HepG2 (cell line): ENCODE measurements at regions not wholly inside any gene's neighbourhood (a gene's known extent, or its start where the extent isn't known, plus 50 kb on each side); places are given as distances from the start of the nearest gene placed in this dataset.

ENCODE experiments used
- ATAC-seq: fragments of 200-7000 bp; cut with Tn5 transposase; 3 replicates; pipeline ENCODE4 v1.9.1; 2020; ENCODE audit warnings: mild to moderate bottlenecking, moderate library complexity
- BruUV-seq: library from RNA; stranded (reverse); fragments of 400-500 nt; replicated peaks from 2 replicates; lab custom pipeline; 2021; lab: Mats Ljungman, UMichigan
- CTCF ChIA-PET: fragments of 300-600 bp; formaldehyde crosslinking; extraction: SDS; loops from one replicate; lab custom pipeline; 2021; ENCODE audit warnings: low total read pairs, inconsistent platforms, low intra/inter-chr PET ratio; lab: Yijun Ruan, JAX
- POLR2A ChIA-PET: fragments of 350-600 bp; sonication (Branson Sonifier 250); formaldehyde crosslinking; loops from one replicate; lab custom pipeline; 2020; ENCODE audit warnings: antibody characterized with exemption, inconsistent platforms; lab: Yijun Ruan, JAX
- DNase-seq: peaks from one replicate; pipeline ENCODE4 v3.0.0-alpha.2; 2015; ENCODE audit warnings: low spot score
- FAIRE-seq: peaks from 3 replicates; lab custom pipeline; 2011; peaks lifted over from hg19 to GRCh38; lab: Jason Lieb, UNC
- H2AFZ ChIP-seq: one replicate; pipeline ENCODE4 v1.6.1; 2011; ENCODE audit warnings: low read length, inconsistent platforms
- H3K27ac ChIP-seq: fragments of 300-600 bp; 3 replicates; pipeline ENCODE4 v1.8.0; 2011; ENCODE audit warnings: mixed run types, mild to moderate bottlenecking, mixed read lengths, low read length, inconsistent platforms; ENCODE audit not compliant: insufficient read depth; ENCODE audit errors: extremely low read length
- H3K27me3 ChIP-seq, 2 experiments: fragments of 200-600 bp in 1 of 2; 2 replicates in 1 of 2; 3 replicates in 1 of 2; pipeline versions ENCODE4 v1.6.0 to v1.8.0; 2011; ENCODE audit warnings: low read length in 2 of 2, mild to moderate bottlenecking in 2 of 2, moderate library complexity in 2 of 2, inconsistent platforms in 1 of 2; ENCODE audit not compliant: insufficient read depth in 2 of 2, control insufficient read depth in 1 of 2
- H3K36me3 ChIP-seq, 2 experiments: fragments of 200-600 bp in 1 of 2; replicated peaks in 1 of 2; 2 replicates in 1 of 2; 3 replicates in 1 of 2; pipeline versions ENCODE4 v1.5.1 to v1.8.0; 2011; ENCODE audit warnings: low read length in 2 of 2, inconsistent platforms in 1 of 2; ENCODE audit not compliant: insufficient read depth in 2 of 2, control insufficient read depth in 1 of 2
- H3K4me1 ChIP-seq: 2 replicates; pipeline ENCODE4 v1.5.1; 2012; ENCODE audit warnings: low read length, inconsistent platforms; ENCODE audit not compliant: insufficient read depth
- H3K4me2 ChIP-seq: 2 replicates; pipeline ENCODE4 v1.6.0; 2011; ENCODE audit warnings: low read depth, low read length, inconsistent platforms
- H3K4me3 ChIP-seq, 3 experiments: fragments of 200-600 bp in 1 of 3; sonication (generic), shearing (Covaris generic) in 1 of 3; replicated peaks in 1 of 3; 2 replicates each; pipeline ENCODE4 v1.5.1; 2011 to 2016; ENCODE audit warnings: low read length in 3 of 3, inconsistent platforms in 2 of 3, low read depth in 2 of 3, mild to moderate bottlenecking in 2 of 3, control low read depth in 1 of 3, mixed read lengths in 1 of 3; ENCODE audit not compliant: insufficient read depth in 1 of 3
- H3K79me2 ChIP-seq: one replicate; pipeline ENCODE4 v1.6.1; 2011; ENCODE audit warnings: low read length, inconsistent platforms; ENCODE audit not compliant: insufficient read depth
- H3K9ac ChIP-seq: 2 replicates; pipeline ENCODE4 v1.6.0; 2011; ENCODE audit warnings: mild to moderate bottlenecking, low read depth, low read length, inconsistent platforms; ENCODE audit not compliant: insufficient read depth
- H3K9me3 ChIP-seq: 2 replicates; pipeline ENCODE4 v1.5.1; 2012; ENCODE audit warnings: mild to moderate bottlenecking, low read length
- H4K20me1 ChIP-seq: 2 replicates; pipeline ENCODE4 v1.6.0; 2011; ENCODE audit warnings: inconsistent platforms, mild to moderate bottlenecking, low read length, moderate library complexity; ENCODE audit not compliant: insufficient read depth
- DR1 ChIP-seq: sonication (generic); formaldehyde crosslinking; IDR thresholded peaks from 2 replicates; pipeline ENCODE4 v1.8.0; 2021; ENCODE audit warnings: mild to moderate bottlenecking, missing genetic modification reagents, inconsistent platforms
- KDM5B ChIP-seq: sonication (generic); formaldehyde crosslinking; IDR thresholded peaks from 2 replicates; pipeline ENCODE4 v1.4.0; 2020; ENCODE audit warnings: missing genetic modification reagents, mild to moderate bottlenecking, borderline replicate concordance
- RARG ChIP-seq: sonication (generic); formaldehyde crosslinking; IDR thresholded peaks from 2 replicates; pipeline ENCODE4 v1.4.0; 2020; ENCODE audit warnings: low read depth, mild to moderate bottlenecking, missing genetic modification reagents
- SAFB2 ChIP-seq: sonication (generic); formaldehyde crosslinking; IDR thresholded peaks from 2 replicates; pipeline ENCODE4 v1.5.1; 2020; ENCODE audit warnings: missing genetic modification reagents, low read depth, mild to moderate bottlenecking, borderline replicate concordance
- SP4 ChIP-seq: sonication (generic); formaldehyde crosslinking; IDR thresholded peaks from 2 replicates; pipeline ENCODE4 v1.8.1; 2023; ENCODE audit warnings: mild to moderate bottlenecking, missing genetic modification reagents
- ZKSCAN1 ChIP-seq: fragments of 150-350 bp; IDR thresholded peaks from 2 replicates; pipeline ENCODE4 v1.6.1; 2014; ENCODE audit warnings: low read length
- ZNF12 ChIP-seq: sonication (generic); formaldehyde crosslinking; IDR thresholded peaks from 2 replicates; pipeline ENCODE4 v1.5.0; 2020; ENCODE audit warnings: missing genetic modification reagents
- ZNF333 ChIP-seq: sonication (generic); formaldehyde crosslinking; IDR thresholded peaks from 2 replicates; pipeline ENCODE4 v1.4.0; 2020; ENCODE audit warnings: mild to moderate bottlenecking, missing genetic modification reagents, borderline replicate concordance
- ZNF605 ChIP-seq: sonication (generic); formaldehyde crosslinking; IDR thresholded peaks from 2 replicates; pipeline ENCODE4 v1.8.0; 2022; ENCODE audit warnings: mild to moderate bottlenecking, missing genetic modification reagents
- WGBS: methylation state at CpG from one replicate; pipeline ENCODE4 v1.1.6; 2017; ENCODE audit warnings: low lambda C conversion rate; 5-methylcytosine and 5-hydroxymethylcytosine counted together
- in situ Hi-C: cut with HindIII; loops from 2 replicates; pipeline ENCODE4 v1.10.0; 2017; ENCODE audit warnings: low pct_unique_long_range_greater_than_20kb; ENCODE audit not compliant: extremely low pct_ligation_motif_present
- intact Hi-C: fragments of 100-400 bp; cut with micrococcal nuclease; formaldehyde crosslinking; loops from one replicate; pipeline ENCODE4 v1.10.0; 2022; ENCODE audit not compliant: unreplicated experiment
- TF ChIP-seq, protein P1 (sequence below): sonication (generic); formaldehyde crosslinking; IDR thresholded peaks from 2 replicates; pipeline ENCODE4 v1.4.0; 2020; ENCODE audit warnings: missing genetic modification reagents, mild to moderate bottlenecking, borderline replicate concordance
- TF ChIP-seq, protein P2 (sequence below): sonication (generic); formaldehyde crosslinking; IDR thresholded peaks from 2 replicates; pipeline ENCODE4 v1.8.0; 2022; ENCODE audit warnings: missing genetic modification reagents, low read depth, mild to moderate bottlenecking, borderline replicate concordance
- TF ChIP-seq, protein P3 (sequence below): IDR thresholded peaks from 2 replicates; pipeline ENCODE4 v1.6.1; 2012; ENCODE audit warnings: low read length, improper control_type of control experiment
- TF ChIP-seq, protein P4 (sequence below): sonication (generic); formaldehyde crosslinking; IDR thresholded peaks from 2 replicates; pipeline ENCODE4 v1.5.0; 2020; ENCODE audit warnings: missing genetic modification reagents

DNA sequence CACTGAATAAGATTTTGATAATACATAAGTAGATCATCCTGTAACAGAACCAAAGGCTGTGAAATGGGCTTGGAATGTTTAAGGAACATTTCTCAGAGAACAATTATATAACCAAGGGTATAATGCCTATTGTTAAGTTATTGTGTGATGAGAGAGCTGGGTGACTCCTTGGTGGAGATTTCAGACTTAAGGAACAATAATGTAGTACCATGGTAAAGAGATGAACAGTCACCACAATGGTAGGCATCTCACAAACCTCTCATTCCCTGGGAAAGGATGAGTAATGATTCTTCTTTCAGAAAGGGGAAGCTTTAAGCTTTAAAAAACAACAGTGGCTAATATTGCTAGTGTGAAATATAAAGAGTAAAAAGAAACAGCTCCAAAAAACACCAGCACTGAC, 147.4 kb downstream of the TRIM36 start:
- no peak overlapping the region for H3K4me2 ChIP-seq
- POLR2A ChIA-PET = no interaction called here
- TF ChIP-seq, protein P1, sequence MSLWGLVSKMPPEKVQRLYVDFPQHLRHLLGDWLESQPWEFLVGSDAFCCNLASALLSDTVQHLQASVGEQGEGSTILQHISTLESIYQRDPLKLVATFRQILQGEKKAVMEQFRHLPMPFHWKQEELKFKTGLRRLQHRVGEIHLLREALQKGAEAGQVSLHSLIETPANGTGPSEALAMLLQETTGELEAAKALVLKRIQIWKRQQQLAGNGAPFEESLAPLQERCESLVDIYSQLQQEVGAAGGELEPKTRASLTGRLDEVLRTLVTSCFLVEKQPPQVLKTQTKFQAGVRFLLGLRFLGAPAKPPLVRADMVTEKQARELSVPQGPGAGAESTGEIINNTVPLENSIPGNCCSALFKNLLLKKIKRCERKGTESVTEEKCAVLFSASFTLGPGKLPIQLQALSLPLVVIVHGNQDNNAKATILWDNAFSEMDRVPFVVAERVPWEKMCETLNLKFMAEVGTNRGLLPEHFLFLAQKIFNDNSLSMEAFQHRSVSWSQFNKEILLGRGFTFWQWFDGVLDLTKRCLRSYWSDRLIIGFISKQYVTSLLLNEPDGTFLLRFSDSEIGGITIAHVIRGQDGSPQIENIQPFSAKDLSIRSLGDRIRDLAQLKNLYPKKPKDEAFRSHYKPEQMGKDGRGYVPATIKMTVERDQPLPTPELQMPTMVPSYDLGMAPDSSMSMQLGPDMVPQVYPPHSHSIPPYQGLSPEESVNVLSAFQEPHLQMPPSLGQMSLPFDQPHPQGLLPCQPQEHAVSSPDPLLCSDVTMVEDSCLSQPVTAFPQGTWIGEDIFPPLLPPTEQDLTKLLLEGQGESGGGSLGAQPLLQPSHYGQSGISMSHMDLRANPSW (CRISPR knock-in tag) = no peak
- TF ChIP-seq SAFB2 (CRISPR knock-in tag) = no peak
- no peak for TF ChIP-seq ZKSCAN1
- no peak for TF ChIP-seq ZNF333 (CRISPR knock-in tag)
- TF ChIP-seq DR1 (CRISPR knock-in tag) = no peak
- TF ChIP-seq SP4 (CRISPR knock-in tag) = no peak
- no peak for TF ChIP-seq RARG (CRISPR knock-in tag)
- intact Hi-C loops = no loop called here
- in situ Hi-C loops = no loop called here
- H2AFZ ChIP-seq = no peak overlapping the region
- no peaks in the 10 kb centered on the region for H3K27me3 ChIP-seq
- FAIRE-seq (no peak), DNase-seq (no peak), ATAC-seq (no peak)
- H3K79me2 ChIP-seq = no peaks in the 10 kb centered on the region
- no peaks in the 10 kb centered on the region for H3K36me3 ChIP-seq
- CTCF ChIA-PET = no interaction called here
- BruUV-seq = no TSS peak
- H3K9me3 ChIP-seq = no peaks in the 10 kb centered on the region
- H3K4me3 ChIP-seq = no peak overlapping the region
- H3K9ac ChIP-seq = no peak overlapping the region
- no peaks in the 10 kb centered on the region for H3K4me1 ChIP-seq
- no peaks in the 10 kb centered on the region for H4K20me1 ChIP-seq
- H3K27ac ChIP-seq = no peak overlapping the region

DNA sequence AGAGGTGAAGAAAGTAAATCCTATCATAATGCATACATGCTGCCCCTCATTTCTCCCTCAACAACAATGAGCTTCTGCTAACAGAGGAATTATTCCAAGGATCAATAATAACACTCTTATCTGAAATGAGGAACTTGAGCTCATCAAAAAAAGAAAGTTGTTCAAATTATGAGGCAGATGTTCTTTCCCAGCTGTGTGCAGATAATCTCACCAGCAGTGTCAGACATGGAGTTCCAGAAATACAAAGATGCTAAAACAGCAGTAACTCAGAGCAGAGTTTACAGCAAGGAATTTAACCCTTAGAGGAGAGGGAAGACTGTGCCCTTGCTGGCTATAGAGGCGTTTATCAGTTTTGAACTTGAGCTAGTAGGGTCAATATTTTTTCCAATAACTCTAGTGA, 153.1 kb downstream of the TRIM36 start:
- FAIRE-seq = no peak
- POLR2A ChIA-PET = no interaction called here
- BruUV-seq = no TSS peak
- Histone ChIP-seq H3K79me2 (no peaks in the 10 kb centered on the region), H3K4me1 (no peaks in the 10 kb centered on the region), H4K20me1 (no peaks in the 10 kb centered on the region), H3K9me3 (no peaks in the 10 kb centered on the region), H3K36me3 (no peaks in the 10 kb centered on the region), H3K9ac (no peak overlapping the region), H3K4me3 (no peak overlapping the region), H3K27me3 (no peaks in the 10 kb centered on the region; a peak in 1 of 5 replicates), H2AFZ (no peak overlapping the region), H3K27ac (no peak overlapping the region), H3K4me2 (no peak overlapping the region)
- intact Hi-C loops = no loop called here
- ATAC-seq = no peak
- TF ChIP-seq ZNF605 (CRISPR knock-in tag) (no peak), ZNF12 (CRISPR knock-in tag) (no peak), KDM5B (no peak)
- TF ChIP-seq, protein P2, sequence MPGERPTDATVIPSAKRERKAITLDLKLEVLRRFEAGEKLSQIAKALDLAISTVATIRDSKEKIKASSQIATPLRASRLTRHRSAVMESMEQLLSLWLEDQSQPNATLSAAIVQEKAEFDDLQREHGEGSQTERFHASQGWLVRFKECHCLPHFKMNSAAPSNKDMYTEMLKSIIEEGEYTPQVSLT (CRISPR knock-in tag) = no peak
- TF ChIP-seq, protein P3, sequence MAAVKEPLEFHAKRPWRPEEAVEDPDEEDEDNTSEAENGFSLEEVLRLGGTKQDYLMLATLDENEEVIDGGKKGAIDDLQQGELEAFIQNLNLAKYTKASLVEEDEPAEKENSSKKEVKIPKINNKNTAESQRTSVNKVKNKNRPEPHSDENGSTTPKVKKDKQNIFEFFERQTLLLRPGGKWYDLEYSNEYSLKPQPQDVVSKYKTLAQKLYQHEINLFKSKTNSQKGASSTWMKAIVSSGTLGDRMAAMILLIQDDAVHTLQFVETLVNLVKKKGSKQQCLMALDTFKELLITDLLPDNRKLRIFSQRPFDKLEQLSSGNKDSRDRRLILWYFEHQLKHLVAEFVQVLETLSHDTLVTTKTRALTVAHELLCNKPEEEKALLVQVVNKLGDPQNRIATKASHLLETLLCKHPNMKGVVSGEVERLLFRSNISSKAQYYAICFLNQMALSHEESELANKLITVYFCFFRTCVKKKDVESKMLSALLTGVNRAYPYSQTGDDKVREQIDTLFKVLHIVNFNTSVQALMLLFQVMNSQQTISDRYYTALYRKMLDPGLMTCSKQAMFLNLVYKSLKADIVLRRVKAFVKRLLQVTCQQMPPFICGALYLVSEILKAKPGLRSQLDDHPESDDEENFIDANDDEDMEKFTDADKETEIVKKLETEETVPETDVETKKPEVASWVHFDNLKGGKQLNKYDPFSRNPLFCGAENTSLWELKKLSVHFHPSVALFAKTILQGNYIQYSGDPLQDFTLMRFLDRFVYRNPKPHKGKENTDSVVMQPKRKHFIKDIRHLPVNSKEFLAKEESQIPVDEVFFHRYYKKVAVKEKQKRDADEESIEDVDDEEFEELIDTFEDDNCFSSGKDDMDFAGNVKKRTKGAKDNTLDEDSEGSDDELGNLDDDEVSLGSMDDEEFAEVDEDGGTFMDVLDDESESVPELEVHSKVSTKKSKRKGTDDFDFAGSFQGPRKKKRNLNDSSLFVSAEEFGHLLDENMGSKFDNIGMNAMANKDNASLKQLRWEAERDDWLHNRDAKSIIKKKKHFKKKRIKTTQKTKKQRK = no peak
- TF ChIP-seq, protein P4, sequence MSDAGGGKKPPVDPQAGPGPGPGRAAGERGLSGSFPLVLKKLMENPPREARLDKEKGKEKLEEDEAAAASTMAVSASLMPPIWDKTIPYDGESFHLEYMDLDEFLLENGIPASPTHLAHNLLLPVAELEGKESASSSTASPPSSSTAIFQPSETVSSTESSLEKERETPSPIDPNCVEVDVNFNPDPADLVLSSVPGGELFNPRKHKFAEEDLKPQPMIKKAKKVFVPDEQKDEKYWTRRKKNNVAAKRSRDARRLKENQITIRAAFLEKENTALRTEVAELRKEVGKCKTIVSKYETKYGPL (CRISPR knock-in tag) = no peak
- DNase-seq = no peak
- WGBS = 0% methylated on average over 1 of the region's 1 CpG
- CTCF ChIA-PET = no interaction called here
- in situ Hi-C loops = no loop called here
